GM12878 (cell line): ENCODE measurements at regions not wholly inside any gene's neighbourhood (a gene's known extent, or its start where the extent isn't known, plus 50 kb on each side); places are given as distances from the start of the nearest gene placed in this dataset.

ENCODE experiments used
- ATAC-seq: fragments of 200-7000 bp; cut with Tn5 transposase; 3 replicates; pipeline ENCODE4 v1.9.1; 2020; ENCODE audit warnings: mild to moderate bottlenecking, moderate library complexity
- BruUV-seq: library from RNA; stranded (reverse); fragments of 400-500 nt; replicated peaks from 2 replicates; lab custom pipeline; 2021; lab: Mats Ljungman, UMichigan
- CTCF ChIA-PET: fragments of 300-600 bp; sonication (Branson Sonifier 250); formaldehyde crosslinking; extraction: SDS; loops from one replicate; lab custom pipeline; 2021; ENCODE audit warnings: inconsistent platforms; lab: Yijun Ruan, JAX
- POLR2A ChIA-PET: fragments of 350-600 bp; formaldehyde crosslinking; extraction: SDS; loops from one replicate; lab custom pipeline; 2021; ENCODE audit warnings: inconsistent platforms; lab: Charles Lee
- RAD21 ChIA-PET: fragments of 300-600 bp; sonication (Branson Sonifier 250); formaldehyde crosslinking; loops from one replicate; lab custom pipeline; 2023; ENCODE audit warnings: antibody characterized with exemption; ENCODE audit not compliant: unreplicated experiment; lab: Charles Lee
- SMC1A ChIA-PET: fragments of 300-600 bp; sonication (Branson Sonifier 250); formaldehyde crosslinking; loops from one replicate; lab custom pipeline; 2023; ENCODE audit not compliant: unreplicated experiment, uncharacterized antibody; lab: Charles Lee
- DNase-seq: peaks from one replicate; pipeline ENCODE4 v3.0.0-alpha.2; 2011; ENCODE audit warnings: low read depth, low spot score
- FAIRE-seq: peaks from 3 replicates; lab custom pipeline; 2011; peaks lifted over from hg19 to GRCh38; lab: Jason Lieb, UNC
- H2AFZ ChIP-seq: 2 replicates; pipeline ENCODE4 v1.6.0; 2011; ENCODE audit warnings: low read depth, low read length, control low read depth; ENCODE audit not compliant: control insufficient read depth
- H3K27ac ChIP-seq: 2 replicates; pipeline ENCODE4 v1.5.1; 2011; ENCODE audit warnings: control low read depth; ENCODE audit not compliant: control insufficient read depth, insufficient read depth
- H3K27me3 ChIP-seq, 2 experiments: replicated peaks in 1 of 2; 2 replicates each; pipeline versions ENCODE4 v1.6.0 to v1.6.1; 2011; ENCODE audit warnings: low read length in 1 of 2; ENCODE audit not compliant: control insufficient read depth in 2 of 2, insufficient read depth in 2 of 2
- H3K36me3 ChIP-seq, 2 experiments: 2 replicates each; pipeline ENCODE4 v1.5.1; 2011; ENCODE audit warnings: low read length in 1 of 2; ENCODE audit not compliant: control insufficient read depth in 2 of 2, insufficient read depth in 2 of 2
- H3K4me1 ChIP-seq: 2 replicates; pipeline ENCODE4 v1.6.1; 2011; ENCODE audit warnings: mild to moderate bottlenecking, low read length, moderate library complexity, mixed read lengths; ENCODE audit not compliant: control insufficient read depth, insufficient read depth
- H3K4me2 ChIP-seq: 2 replicates; pipeline ENCODE4 v1.6.0; 2011; ENCODE audit warnings: control low read depth; ENCODE audit not compliant: control insufficient read depth, insufficient read depth
- H3K4me3 ChIP-seq: fragments of 200-600 bp; sonication (generic); 2 replicates; pipeline ENCODE4 v1.5.1; 2016
- H3K79me2 ChIP-seq: 2 replicates; pipeline ENCODE4 v1.6.0; 2011; ENCODE audit warnings: low read length; ENCODE audit not compliant: control insufficient read depth, insufficient read depth
- H3K9ac ChIP-seq: 2 replicates; pipeline ENCODE4 v1.8.0; 2011; ENCODE audit warnings: low read length, control low read depth, mixed read lengths; ENCODE audit not compliant: control insufficient read depth, insufficient read depth
- H3K9me3 ChIP-seq: replicated peaks from 3 replicates; pipeline ENCODE4 v1.5.1; 2011; ENCODE audit warnings: mild to moderate bottlenecking, low read length; ENCODE audit not compliant: control insufficient read depth, insufficient read depth
- H4K20me1 ChIP-seq: 2 replicates; pipeline ENCODE4 v1.6.0; 2011; ENCODE audit not compliant: control insufficient read depth, insufficient read depth
- BCL11A ChIP-seq: IDR thresholded peaks from 2 replicates; pipeline ENCODE4 v1.6.1; 2011; ENCODE audit warnings: low read depth, low read length
- EED ChIP-seq: sonication (generic); IDR thresholded peaks from 2 replicates; pipeline ENCODE4 v1.6.1; 2016; ENCODE audit warnings: antibody characterized with exemption, low read depth
- GABPA ChIP-seq: IDR thresholded peaks from 2 replicates; pipeline ENCODE4 v1.6.1; 2014; ENCODE audit warnings: antibody characterized with exemption, low read depth, mild to moderate bottlenecking, inconsistent platforms
- KAT2A ChIP-seq: conservative IDR thresholded peaks from 2 replicates; pipeline ENCODE4 v1.6.1; 2011; ENCODE audit warnings: low read depth, low read length; ENCODE audit not compliant: control insufficient read depth
- MAX ChIP-seq: IDR thresholded peaks from 2 replicates; pipeline ENCODE4 v1.6.1; 2012; ENCODE audit warnings: low read depth, low read length, improper control_type of control experiment
- MXI1 ChIP-seq: fragments of 150-350 bp; IDR thresholded peaks from 2 replicates; pipeline ENCODE4 v1.6.1; 2011; ENCODE audit warnings: low read depth, mild to moderate bottlenecking, inconsistent platforms, low read length, improper control_type of control experiment
- MYC ChIP-seq: IDR thresholded peaks from 2 replicates; pipeline ENCODE4 v1.6.1; 2011; ENCODE audit warnings: mild to moderate bottlenecking, low read length, moderate library complexity, inconsistent platforms; ENCODE audit not compliant: insufficient read depth, insufficient replicate concordance, insufficient read length, severe bottlenecking
- NFYA ChIP-seq: IDR thresholded peaks from 2 replicates; pipeline ENCODE4 v1.6.1; 2011; ENCODE audit warnings: low read depth, mild to moderate bottlenecking, low read length, improper control_type of control experiment, borderline replicate concordance
- PKNOX1 ChIP-seq: fragments of 450-650 bp; IDR thresholded peaks from 2 replicates; pipeline ENCODE4 v1.6.1; 2016; ENCODE audit warnings: mild to moderate bottlenecking
- POU2F2 ChIP-seq: IDR thresholded peaks from 3 replicates; pipeline ENCODE4 v1.6.1; 2011; ENCODE audit warnings: low read depth, mild to moderate bottlenecking, low read length, borderline replicate concordance
- RAD21 ChIP-seq: IDR thresholded peaks from 2 replicates; pipeline ENCODE4 v1.6.1; 2011; ENCODE audit warnings: mild to moderate bottlenecking, low read depth, low read length, moderate library complexity; ENCODE audit not compliant: insufficient read depth
- SPI1 ChIP-seq: IDR thresholded peaks from 2 replicates; pipeline ENCODE4 v1.6.1; 2011; ENCODE audit warnings: low read depth, mild to moderate bottlenecking, low read length, moderate library complexity, borderline replicate concordance; ENCODE audit not compliant: insufficient read depth
- ZZZ3 ChIP-seq: IDR thresholded peaks from 2 replicates; pipeline ENCODE4 v1.6.1; 2011; ENCODE audit warnings: low read depth; ENCODE audit not compliant: control insufficient read depth, insufficient read length
- in situ Hi-C: fragments of 300-500 bp; cut with MboI; formaldehyde crosslinking; loops from 9 replicates; pipeline ENCODE4 v1.14.3; 2018; ENCODE audit warnings: mixed read lengths
- intact Hi-C: fragments of 100-400 bp; cut with micrococcal nuclease; formaldehyde crosslinking; loops from one replicate; pipeline ENCODE4 v1.14.2; 2022; ENCODE audit not compliant: unreplicated experiment

GRCh38 chr11:130729193-130729592 lies 187.1 kb downstream of the SNX19 start:
- no peak for FAIRE-seq
- TF ChIP-seq MXI1 (no peak), KAT2A (no peak), SPI1 (no peak), EED (no peak), PKNOX1 (no peak), NFYA (no peak), MAX (no peak), POU2F2 (no peak), RAD21 (no peak), MYC (no peak), ZZZ3 (no peak), GABPA (no peak), BCL11A (no peak)
- ATAC-seq = no peak
- ChIA-PET POLR2A (no interaction called here), RAD21 (no interaction called here), SMC1A (no interaction called here), CTCF (no interaction called here)
- H3K27ac ChIP-seq = no peak overlapping the region
- no peak overlapping the region for H3K4me2 ChIP-seq
- H2AFZ ChIP-seq = no peak overlapping the region
- intact Hi-C loops = no loop called here
- H3K27me3 ChIP-seq = peaks cover 0 to 3% of the 10 kb centered on the region in 2 experiments; a peak in 1 of 4 replicates
- BruUV-seq = no TSS peak
- H3K36me3 ChIP-seq = no peaks in the 10 kb centered on the region
- no peaks in the 10 kb centered on the region for H4K20me1 ChIP-seq
- in situ Hi-C loops = no loop called here
- H3K4me1 ChIP-seq = no peaks in the 10 kb centered on the region
- H3K9ac ChIP-seq = no peak overlapping the region
- no peak overlapping the region for H3K4me3 ChIP-seq
- H3K9me3 ChIP-seq = no peaks in the 10 kb centered on the region; the same call in 1 of the 3 replicates
- DNase-seq = no peak
- no peaks in the 10 kb centered on the region for H3K79me2 ChIP-seq
